ENCODE measurements at regions not wholly inside any gene's neighbourhood (a gene's known extent, or its start where the extent isn't known, plus 50 kb on each side); places are given as distances from the start of the nearest gene placed in this dataset.
"Not testable (repeated sequence)": the region's sequence is repeated elsewhere in the genome, so short reads cannot be mapped to it uniquely, and the experiment has no call there.

GRCh38 chr7:86002858-86003257, 640.9 kb upstream of the GRM3 start:
- DNase-seq: no peak

DNA sequence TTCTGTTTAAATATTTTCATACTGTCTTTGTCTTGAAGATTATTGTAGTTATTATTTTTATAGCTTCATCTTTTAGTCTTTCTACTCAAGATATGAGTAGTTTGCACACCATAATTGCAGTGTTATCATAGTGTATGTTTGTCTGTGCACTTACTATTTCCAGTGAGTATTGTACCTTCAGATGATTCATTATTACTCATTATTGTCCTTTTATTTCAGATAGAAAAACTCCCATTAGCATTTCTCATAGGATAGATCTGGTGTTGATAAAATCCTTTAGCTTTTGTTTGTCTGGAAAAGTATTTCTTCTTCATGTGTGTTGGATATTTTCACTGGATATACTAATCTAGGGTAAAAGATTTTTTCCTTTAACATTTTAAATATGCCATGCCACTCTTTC, 646.2 kb upstream of the GRM3 start:
- DNase-seq: no peak

- no peak for DNase-seq
These were observed 648.6 kb upstream of the GRM3 start for GRCh38 chr7:85995101-85995500.

DNA sequence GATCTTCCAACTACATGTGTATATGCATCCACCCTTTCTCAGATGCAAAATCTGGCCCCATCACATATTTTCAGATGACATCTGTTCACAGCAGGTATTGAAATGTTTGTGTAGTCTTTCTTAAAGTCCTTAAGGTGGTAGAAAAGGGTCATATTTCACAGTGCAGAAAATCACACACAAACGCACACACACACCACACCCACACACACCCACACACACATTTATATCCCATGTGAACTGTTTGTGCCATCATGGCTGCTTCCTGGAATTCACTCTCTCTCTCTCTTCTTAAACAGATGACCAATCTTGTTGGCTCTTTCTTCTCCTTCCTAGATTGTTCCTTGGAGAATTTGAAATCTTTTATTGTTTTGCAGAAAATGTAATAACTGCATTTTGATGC, 663.0 kb upstream of the GRM3 start:
- DNase-seq: no peak

GRCh38 chr7:85974176-85974575, 669.5 kb upstream of the GRM3 start:
- no peak for DNase-seq

- no peak for DNase-seq
These were observed 671.1 kb upstream of the GRM3 start for GRCh38 chr7:85972504-85973141.

DNA sequence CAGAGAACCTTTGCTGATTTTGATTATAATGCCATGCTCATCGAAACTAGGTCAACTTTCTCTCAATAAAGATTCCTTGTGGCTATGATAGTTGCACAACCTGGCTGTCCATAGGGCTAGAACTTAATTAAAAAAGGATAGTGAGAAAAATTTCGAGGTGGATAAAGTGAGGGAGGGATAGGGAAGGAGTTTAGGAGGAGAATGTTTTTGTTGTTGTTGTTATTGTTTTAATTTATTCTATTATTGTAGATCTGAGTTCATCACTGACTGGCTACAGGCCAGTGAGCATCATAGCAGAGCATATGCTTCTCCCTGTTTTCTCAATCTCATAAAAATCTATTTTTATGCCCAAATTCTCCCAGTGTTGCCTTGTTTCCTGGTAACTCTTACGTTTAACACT, 688.7 kb upstream of the GRM3 start:
- no peak for DNase-seq

DNA sequence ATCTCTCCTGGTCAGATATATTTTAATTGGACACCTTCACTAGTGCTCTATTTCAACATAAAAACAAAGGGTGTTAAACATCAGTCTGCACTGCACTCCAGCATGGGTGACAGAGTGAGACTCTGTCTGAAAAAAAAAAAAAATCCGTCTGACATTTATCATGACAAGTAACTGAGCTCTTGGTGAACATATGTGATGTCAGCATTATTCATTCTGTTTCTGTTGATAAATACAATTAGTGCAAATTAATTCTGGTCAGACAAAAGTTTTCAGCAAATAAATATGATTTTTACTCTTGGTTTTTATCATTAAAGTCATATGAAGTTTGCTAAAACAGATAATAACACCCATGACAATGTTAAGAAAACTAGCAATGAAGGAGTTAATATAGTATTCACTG, 692.8 kb upstream of the GRM3 start:
- no peak for DNase-seq

GRCh38 chr7:85950418-85950817, 693.3 kb upstream of the GRM3 start:
- no peak for DNase-seq

DNA sequence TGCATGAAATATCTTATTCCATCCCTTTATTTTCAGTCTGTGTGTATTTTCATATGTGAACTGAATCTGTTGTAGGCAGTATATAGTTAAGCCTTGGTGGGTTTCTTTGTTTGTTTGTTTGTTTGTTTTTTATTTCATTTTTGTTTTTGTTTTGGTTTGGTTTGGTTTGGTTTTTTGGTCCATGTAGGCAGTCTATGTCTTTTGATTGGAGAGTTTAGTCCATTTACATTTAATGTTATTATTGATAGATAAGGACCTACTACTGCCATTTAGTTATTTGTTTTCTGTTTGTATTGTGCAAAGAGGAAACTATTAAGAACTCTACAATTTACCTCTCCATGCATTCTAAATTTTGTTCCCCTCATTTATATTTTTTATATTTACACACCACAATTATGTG, 695.9 kb upstream of the GRM3 start:
- no peak for DNase-seq

GRCh38 chr7:85940798-85941197, 702.9 kb upstream of the GRM3 start:
- DNase-seq: no peak

DNA sequence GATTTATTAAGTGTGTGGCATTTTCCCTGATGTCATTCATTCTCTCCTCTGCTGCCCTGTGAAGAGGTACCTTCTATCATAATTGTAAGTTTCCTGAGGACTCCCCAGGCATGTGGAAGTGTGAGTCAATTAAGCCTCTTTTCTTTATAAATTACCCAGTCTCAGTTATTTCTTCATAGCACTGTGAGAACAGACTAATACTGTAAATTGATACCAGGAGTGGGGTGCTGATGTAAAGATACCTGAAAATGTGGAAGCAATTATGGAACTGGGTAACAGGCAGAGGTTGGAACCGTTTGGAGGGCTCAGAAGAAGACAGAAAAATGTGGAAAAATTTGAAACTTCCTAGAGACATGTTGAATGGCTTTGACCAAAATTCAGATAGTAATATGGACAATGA, 711.8 kb upstream of the GRM3 start:
- DNase-seq: no peak

DNA sequence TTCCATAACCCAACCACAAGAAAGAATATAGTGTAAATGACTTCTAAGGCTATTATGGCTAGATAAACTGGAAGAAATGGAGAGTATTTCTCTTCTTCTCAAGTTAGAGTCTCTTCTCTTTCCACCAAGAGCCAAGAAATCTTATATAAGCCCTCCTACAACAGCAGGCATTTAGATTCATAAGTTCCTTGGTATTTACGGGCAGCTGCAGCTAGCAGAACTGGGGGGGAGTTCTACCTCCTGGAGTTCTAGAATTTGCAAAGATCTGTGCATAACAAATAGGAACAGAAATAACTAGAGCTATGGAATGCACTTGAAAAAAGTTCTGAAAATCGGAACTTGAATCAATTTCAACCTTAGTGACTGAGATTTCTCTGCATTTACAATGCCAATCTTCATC, 715.2 kb upstream of the GRM3 start:
- no peak for DNase-seq

DNA sequence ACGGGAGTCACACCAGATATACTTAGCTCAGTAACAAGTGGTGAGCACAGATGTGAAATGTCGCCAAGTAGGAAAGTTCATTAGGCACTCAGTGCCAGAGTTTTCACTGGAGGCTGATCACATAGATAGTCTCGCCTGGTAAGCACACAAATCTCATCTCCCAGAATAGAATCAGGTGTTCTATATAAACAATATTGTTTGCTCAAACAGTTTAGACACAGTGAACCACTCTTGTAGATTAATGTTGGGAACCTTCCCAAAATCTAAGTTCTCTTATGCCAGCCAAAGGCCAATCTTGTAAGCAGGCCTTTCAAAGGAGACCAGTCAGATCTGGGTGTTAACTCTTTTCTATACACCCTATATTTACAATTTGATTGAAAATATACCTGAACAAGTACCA, 716.5 kb upstream of the GRM3 start:
- no peak for DNase-seq

DNA sequence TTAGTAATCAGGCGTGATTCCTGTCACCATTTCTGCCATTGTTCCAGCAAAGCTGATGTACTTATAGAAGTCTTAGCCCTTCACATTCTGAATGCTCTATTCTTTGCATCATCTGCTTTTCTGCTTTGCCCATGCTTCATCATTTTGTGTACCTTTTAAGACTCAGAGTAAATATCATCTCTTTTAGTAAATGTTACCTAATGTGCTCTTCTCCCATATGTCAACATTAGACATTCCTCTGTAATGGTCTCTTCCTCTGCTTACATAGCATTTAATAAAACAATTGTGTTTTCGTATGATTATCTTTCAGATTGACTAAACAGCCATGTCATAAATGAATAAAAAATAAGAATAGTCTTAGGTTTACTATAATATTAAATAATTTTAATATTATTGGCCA, 719.6 kb upstream of the GRM3 start:
- no peak for DNase-seq

DNA sequence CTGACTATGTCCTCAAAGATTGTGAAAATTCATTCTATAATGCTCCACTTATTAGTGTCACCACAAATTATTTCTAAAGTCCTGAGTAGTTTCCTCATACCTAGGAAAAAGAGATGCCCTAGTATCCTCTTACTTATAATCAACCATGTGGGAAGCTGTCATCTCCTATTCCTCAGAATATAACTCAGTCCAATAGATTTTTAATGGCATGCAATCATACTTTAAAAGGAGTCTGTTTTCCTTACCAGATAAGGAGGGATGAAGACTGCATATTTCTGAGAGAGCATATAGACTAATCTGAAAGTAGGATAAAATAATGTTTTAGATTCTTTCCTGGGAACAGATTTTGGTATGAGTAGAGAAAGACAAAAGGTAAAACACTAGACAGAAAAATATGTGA, 727.7 kb upstream of the GRM3 start:
- no peak for DNase-seq

- no peak for DNase-seq
These were observed 727.6 kb upstream of the SEMA3D start for GRCh38 chr7:85914437-85914836.

GRCh38 chr7:85908051-85908450, 721.2 kb upstream of the SEMA3D start:
- no peak for DNase-seq

DNA sequence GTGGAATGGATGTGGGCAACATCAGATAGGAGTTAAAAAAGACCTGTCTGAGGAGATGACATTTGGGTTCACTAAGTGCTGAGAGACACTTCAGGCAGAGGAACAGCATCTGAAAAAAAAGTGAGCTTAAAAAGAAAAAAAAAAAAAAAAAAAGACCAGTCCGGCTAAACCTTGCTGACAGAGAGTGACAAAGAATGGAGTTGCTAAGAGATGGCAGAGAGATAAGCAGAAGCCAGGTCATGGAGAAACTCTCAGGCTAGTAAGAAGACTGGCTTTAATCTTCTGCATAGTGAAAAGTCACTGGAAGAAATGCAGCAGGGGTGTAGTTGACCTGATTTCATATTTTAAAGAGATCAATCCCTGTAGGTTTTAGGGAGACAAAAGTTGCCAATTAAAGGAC, 711.1 kb upstream of the SEMA3D start:
- peak; percentile 56 for DNase-seq

GRCh38 chr7:85896531-85896930, 709.7 kb upstream of the SEMA3D start:
- no peak for DNase-seq

DNA sequence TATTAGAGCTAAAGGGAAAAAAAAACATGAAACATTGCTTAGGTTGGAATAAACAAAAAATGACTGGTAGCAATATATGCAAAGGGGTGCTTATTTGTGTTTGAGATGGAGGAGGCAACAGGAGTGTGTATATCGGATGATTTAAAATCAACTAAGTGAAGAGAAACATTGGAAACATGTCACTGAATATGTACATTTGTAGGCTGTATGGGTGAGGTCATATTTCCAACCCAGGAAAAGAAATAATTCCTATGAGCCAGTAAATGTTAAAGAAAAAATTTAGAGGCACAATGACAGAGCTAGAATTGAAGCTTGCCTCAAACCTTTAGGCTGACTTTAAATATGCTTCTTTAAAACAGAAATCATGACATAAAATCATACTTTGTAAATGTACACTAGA, 709.0 kb upstream of the SEMA3D start:
- DNase-seq: no peak

GRCh38 chr7:85891900-85892299, 705.0 kb upstream of the SEMA3D start:
- DNase-seq: not testable (repeated sequence)

- no peak for DNase-seq
These were observed 703.5 kb upstream of the SEMA3D start for GRCh38 chr7:85890244-85890811.

DNA sequence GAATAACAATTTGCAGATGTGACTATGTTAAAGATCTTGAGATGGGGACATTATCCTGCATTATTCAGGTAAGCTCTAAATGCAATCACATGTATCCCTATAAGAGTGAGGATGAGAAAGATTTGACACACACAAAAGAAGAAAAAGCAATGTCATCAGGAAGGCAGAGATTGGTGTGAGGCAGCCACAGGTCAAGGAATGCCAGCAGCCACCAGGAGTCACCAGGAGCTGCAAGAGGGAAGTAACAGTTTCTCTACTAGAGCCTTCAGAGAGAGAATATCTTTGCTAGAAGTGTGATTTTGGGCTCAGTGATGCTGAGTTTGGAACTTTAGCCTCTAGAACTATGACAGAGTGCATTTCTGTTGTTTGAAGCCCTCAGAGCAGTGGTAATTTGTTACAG, 700.3 kb upstream of the SEMA3D start:
- DNase-seq: no peak

DNA sequence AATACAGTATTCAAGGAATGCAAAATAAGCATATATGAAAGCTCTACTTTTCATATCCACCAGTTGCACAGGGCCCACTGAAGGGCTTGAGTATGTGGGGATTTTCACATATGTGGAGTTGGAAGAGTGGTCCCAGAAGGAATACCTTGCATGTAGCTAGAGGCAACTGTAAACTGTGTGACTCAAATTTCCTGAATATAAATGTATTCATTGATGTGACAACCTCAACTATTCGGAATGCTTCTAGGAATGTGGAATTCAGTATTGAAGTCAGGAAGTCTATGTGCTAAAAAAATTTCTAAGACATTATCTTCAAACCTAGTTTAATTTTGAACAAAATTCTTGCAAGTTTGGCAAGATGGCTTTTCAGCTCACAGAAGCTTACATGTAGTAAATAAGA, 695.5 kb upstream of the SEMA3D start:
- no peak for DNase-seq

Measured in islet precursor cell (in vitro differentiated cells).